ENCODE measurements at regions not wholly inside any gene's neighbourhood (a gene's known extent, or its start where the extent isn't known, plus 50 kb on each side); places are given as distances from the start of the nearest gene placed in this dataset.

DNA sequence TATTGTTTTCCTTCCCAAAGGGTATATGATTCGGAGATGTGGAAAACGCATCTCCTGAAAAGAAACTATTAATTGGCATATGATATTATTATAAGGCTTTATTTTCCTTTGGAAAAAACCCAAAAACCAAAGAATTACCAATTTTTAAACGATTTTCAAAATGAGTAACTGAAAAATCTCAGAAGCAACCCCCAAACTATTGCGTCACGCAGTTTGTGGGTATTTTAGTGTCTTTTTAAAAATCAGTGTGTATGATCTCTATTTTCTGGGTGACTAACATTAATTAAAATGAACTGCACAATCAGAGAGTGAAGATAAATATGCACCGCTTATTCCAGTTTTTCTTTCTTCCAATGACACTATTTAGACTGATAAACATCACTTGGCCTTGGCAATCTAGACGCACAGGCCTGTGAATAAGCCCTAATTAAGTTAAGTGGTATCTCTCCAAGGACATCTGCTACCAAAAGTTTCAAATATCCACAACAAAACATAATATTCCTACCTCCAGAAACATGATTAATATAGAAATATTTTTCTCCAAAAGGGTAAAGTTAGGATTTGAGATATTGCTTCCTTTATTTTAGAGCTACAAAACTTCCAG is 511.5 kb upstream of the FAM241A start:
- no peak for DNase-seq (ENCODE audit: low read depth)
- H3K36me3 ChIP-seq (ENCODE audit: control insufficient read depth, insufficient read depth, low read length) = no peaks in the 10 kb centered on the region
- POLR2A ChIA-PET = no interaction called here
- no peak overlapping the region for H3K4me3 ChIP-seq (ENCODE audit: low read depth, low read length)
- TF ChIP-seq, protein P1, sequence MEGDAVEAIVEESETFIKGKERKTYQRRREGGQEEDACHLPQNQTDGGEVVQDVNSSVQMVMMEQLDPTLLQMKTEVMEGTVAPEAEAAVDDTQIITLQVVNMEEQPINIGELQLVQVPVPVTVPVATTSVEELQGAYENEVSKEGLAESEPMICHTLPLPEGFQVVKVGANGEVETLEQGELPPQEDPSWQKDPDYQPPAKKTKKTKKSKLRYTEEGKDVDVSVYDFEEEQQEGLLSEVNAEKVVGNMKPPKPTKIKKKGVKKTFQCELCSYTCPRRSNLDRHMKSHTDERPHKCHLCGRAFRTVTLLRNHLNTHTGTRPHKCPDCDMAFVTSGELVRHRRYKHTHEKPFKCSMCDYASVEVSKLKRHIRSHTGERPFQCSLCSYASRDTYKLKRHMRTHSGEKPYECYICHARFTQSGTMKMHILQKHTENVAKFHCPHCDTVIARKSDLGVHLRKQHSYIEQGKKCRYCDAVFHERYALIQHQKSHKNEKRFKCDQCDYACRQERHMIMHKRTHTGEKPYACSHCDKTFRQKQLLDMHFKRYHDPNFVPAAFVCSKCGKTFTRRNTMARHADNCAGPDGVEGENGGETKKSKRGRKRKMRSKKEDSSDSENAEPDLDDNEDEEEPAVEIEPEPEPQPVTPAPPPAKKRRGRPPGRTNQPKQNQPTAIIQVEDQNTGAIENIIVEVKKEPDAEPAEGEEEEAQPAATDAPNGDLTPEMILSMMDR (IDR thresholded peaks at IDR 0.05; ENCODE audit: insufficient read depth, low read depth, low read length) = no peak
- H3K27me3 ChIP-seq (ENCODE audit: control insufficient read depth, insufficient read depth, low read length) = no peaks in the 10 kb centered on the region
- CTCF ChIA-PET = interaction anchor here (2.4 to 2.5 kb wide), 2 partner anchors 221 to 497 kb away, joined by 14 to 15 read pairs; no protein-coding TSS in a partner anchor

DNA sequence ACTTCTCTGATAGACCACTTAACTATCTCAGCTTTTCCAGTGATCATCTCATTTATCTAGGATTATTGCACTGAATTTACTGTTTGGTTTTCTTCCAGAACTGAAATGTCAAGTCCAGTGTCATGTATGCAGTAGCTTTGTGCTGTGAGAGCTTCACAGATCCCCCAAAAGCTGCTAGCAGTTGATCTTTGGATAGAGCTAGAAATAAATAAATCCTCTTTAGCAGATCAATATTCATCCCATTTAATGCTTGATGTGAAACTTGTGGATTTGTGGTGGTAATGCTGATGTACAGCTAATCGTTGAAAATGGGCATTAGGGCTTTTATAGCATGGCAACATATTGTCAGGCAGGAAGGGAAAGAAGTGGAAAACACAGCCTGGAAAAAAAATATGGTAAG is 509.6 kb upstream of the FAM241A start:
- POLR2A ChIA-PET = interaction anchor here (0.6 kb wide), 1 partner anchor 972 kb away, joined by 3 read pairs; no protein-coding TSS in a partner anchor
- CTCF ChIA-PET = interaction anchor here (1.2 to 2.5 kb wide), 4 partner anchors 83 to 1004 kb away, joined by 3 to 14 read pairs (median 4); no protein-coding TSS in a partner anchor
- DNase-seq (ENCODE audit: low read depth) = no peak
- Histone ChIP-seq H3K4me3 (ENCODE audit: low read depth, low read length) (no peak overlapping the region), H3K27me3 (ENCODE audit: control insufficient read depth, insufficient read depth, low read length) (no peaks in the 10 kb centered on the region), H3K36me3 (ENCODE audit: control insufficient read depth, insufficient read depth, low read length) (no peaks in the 10 kb centered on the region)
- TF ChIP-seq, protein P1 (IDR thresholded peaks at IDR 0.05; ENCODE audit: insufficient read depth, low read depth, low read length) = no peak

DNA sequence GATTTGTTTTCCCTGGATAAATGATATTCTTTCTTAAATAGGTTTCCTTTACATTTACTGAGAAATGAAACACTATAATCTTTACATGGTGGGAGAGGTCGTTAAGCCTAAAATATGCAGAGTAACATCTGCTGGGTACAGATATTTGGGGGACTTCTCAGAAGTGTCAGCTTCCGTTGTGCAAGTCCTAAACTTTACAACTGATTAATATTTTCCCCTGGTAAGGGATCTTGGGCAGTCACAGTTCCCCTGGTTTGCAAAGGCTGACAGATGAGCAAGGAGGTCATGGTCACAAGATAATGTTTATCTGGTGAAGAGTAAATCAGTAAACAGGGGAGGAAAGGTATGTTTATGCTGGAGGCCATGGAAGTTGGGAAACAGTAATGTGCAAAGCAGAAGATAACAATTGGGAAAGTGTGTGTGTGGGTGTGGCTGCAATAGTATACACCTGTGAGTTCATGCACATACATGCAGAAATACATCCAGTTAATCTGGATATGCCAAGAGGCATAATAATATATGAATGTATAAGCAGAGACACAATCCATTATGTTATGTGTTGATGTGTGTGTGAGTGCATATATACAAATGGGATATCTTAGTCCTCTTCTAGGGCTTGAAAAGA is 508.2 kb upstream of the FAM241A start:
- TF ChIP-seq, protein P1 (IDR thresholded peaks at IDR 0.05; ENCODE audit: insufficient read depth, low read depth, low read length) = no peak
- POLR2A ChIA-PET = no interaction called here
- H3K4me3 ChIP-seq (ENCODE audit: low read depth, low read length) = no peak overlapping the region
- CTCF ChIA-PET = no interaction called here
- no peak for DNase-seq (ENCODE audit: low read depth)
- no peaks in the 10 kb centered on the region for H3K27me3 ChIP-seq (ENCODE audit: control insufficient read depth, insufficient read depth, low read length)
- H3K36me3 ChIP-seq (ENCODE audit: control insufficient read depth, insufficient read depth, low read length) = no peaks in the 10 kb centered on the region

GRCh38 chr4:111639120-111639690 is 506.0 kb upstream of the FAM241A start:
- POLR2A ChIA-PET = no interaction called here
- Histone ChIP-seq H3K36me3 (ENCODE audit: control insufficient read depth, insufficient read depth, low read length) (no peaks in the 10 kb centered on the region), H3K4me3 (ENCODE audit: low read depth, low read length) (no peak overlapping the region), H3K27me3 (ENCODE audit: control insufficient read depth, insufficient read depth, low read length) (no peaks in the 10 kb centered on the region)
- CTCF ChIA-PET = interaction anchor here (0.7 to 0.9 kb wide), 2 partner anchors 216 to 295 kb away, joined by 3 to 5 read pairs; no protein-coding TSS in a partner anchor
- DNase-seq (ENCODE audit: low read depth) = no peak
- TF ChIP-seq, protein P1 (IDR thresholded peaks at IDR 0.05; ENCODE audit: insufficient read depth, low read depth, low read length) = no peak

DNA sequence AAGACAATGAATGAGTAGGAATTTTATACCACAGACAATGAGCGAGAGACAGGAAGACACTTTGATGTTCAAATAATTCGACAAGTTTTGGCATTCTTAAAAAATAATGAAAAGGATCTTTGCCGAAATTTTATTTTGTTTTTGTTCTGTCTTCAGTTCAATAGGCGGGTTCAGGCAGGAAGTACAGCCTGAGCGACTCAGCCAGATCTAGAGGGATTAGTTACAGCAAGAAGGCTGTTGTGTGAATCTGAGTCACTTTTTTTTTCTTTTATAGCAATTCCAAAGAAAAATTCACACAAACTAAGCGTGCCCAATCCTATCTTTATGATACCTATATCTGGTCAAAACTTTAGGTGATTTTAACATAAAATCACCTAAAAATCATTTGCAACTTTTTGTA is 505.4 kb upstream of the FAM241A start:
- DNase-seq (ENCODE audit: low read depth) = no peak
- CTCF ChIA-PET = interaction anchor here (0.7 to 0.9 kb wide), 2 partner anchors 215 to 295 kb away, joined by 3 to 5 read pairs; no protein-coding TSS in a partner anchor
- Histone ChIP-seq H3K36me3 (ENCODE audit: control insufficient read depth, insufficient read depth, low read length) (no peaks in the 10 kb centered on the region), H3K27me3 (ENCODE audit: control insufficient read depth, insufficient read depth, low read length) (no peaks in the 10 kb centered on the region), H3K4me3 (ENCODE audit: low read depth, low read length) (no peak overlapping the region)
- POLR2A ChIA-PET = no interaction called here
- TF ChIP-seq, protein P1 (IDR thresholded peaks at IDR 0.05; ENCODE audit: insufficient read depth, low read depth, low read length) = no peak
